PFSK-1 (cell line): ENCODE measurements at regions not wholly inside any gene's neighbourhood (a gene's known extent, or its start where the extent isn't known, plus 50 kb on each side); places are given as distances from the start of the nearest gene placed in this dataset.

Experiments
- POLR2AphosphoS5 ChIP-seq: IDR thresholded peaks from 2 replicates; pipeline ENCODE4 v1.6.1; 2012; ENCODE audit warnings: low read depth, mild to moderate bottlenecking, control low read depth, low read length, moderate library complexity
- TAF1 ChIP-seq: IDR thresholded peaks from 2 replicates; pipeline ENCODE4 v1.6.1; 2012; ENCODE audit warnings: low read length, control low read depth, borderline replicate concordance; ENCODE audit not compliant: insufficient read depth

GRCh38 chr6:102553214-102553613 is 1159.7 kb downstream of the GRIK2 start:
- TF ChIP-seq POLR2AphosphoS5 (no peak), TAF1 (no peak)
